Esophagus squamous epithelium (tissue), 5 donors: ENCODE measurements at regions not wholly inside any gene's neighbourhood (a gene's known extent, or its start where the extent isn't known, plus 50 kb on each side); places are given as distances from the start of the nearest gene placed in this dataset.

Source experiments
- DNase-seq: peaks from one replicate; lab custom pipeline; 2025; lab: John Stamatoyannopoulos, UW
- H3K27ac ChIP-seq, 4 donors: fragments of 200-600 bp; sonication (generic); one replicate each; pipeline ENCODE4 v1.5.1; 2016 to 2019; ENCODE audit warnings: mild to moderate bottlenecking in 1 of 4
- H3K27me3 ChIP-seq, 4 donors: fragments of 200-600 bp; sonication (generic); 1 replicate in 3 of 4; 2 replicates in 1 of 4; pipeline versions ENCODE4 v1.5.1 to v1.6.0; 2017 to 2021; ENCODE audit warnings: antibody characterized with exemption in 1 of 4
- H3K36me3 ChIP-seq, 3 donors: fragments of 200-600 bp; sonication (generic); one replicate each; pipeline ENCODE4 v1.5.1; 2016 to 2019
- H3K4me1 ChIP-seq, 3 donors: fragments of 200-600 bp; sonication (generic); one replicate each; pipeline ENCODE4 v1.5.1; 2017 to 2019
- H3K4me3 ChIP-seq, 4 donors: fragments of 200-600 bp; sonication (generic); 1 replicate in 3 of 4; 2 replicates in 1 of 4; pipeline ENCODE4 v1.5.1; 2016 to 2019; ENCODE audit warnings: mild to moderate bottlenecking in 2 of 4, moderate library complexity in 1 of 4
- H3K9me3 ChIP-seq, 3 donors: fragments of 200-600 bp; sonication (generic); one replicate each; pipeline ENCODE4 v1.5.1; 2016 to 2019
- CTCF ChIP-seq, 6 experiments: fragments of 450-650 bp in 4 of 6; fragments of 200-600 bp in 2 of 6; sonication (generic) in 2 of 6; IDR thresholded peaks; one replicate each; pipeline ENCODE4 v1.5.1; 2016 to 2019; ENCODE audit warnings: antibody characterized with exemption in 6 of 6, mild to moderate bottlenecking in 4 of 6, moderate library complexity in 4 of 6
- POLR2A ChIP-seq, 4 donors: fragments of 450-650 bp; IDR thresholded peaks; one replicate each; pipeline ENCODE4 v1.6.1; 2017; ENCODE audit warnings: antibody characterized with exemption in 4 of 4, mild to moderate bottlenecking in 4 of 4, moderate library complexity in 3 of 4
- WGBS, 2 donors: methylation state at CpG; one replicate each; pipeline ENCODE4 v1.1.5; 2018; 5-methylcytosine and 5-hydroxymethylcytosine counted together
- intact Hi-C: fragments of 100-400 bp; cut with DNase I; formaldehyde crosslinking; loops from one replicate; pipeline ENCODE4 v1.15.0; 2022
- donor health status: DM: yes; HTN: yes; CAD: no.

- H3K36me3 ChIP-seq: no peaks in the 10 kb centered on the region
- TF ChIP-seq CTCF (IDR thresholded peaks at IDR 0.05) (no peak), POLR2A (IDR thresholded peaks at IDR 0.05) (no peak)
- no peak overlapping the region for H3K4me3 ChIP-seq
- no peaks in the 10 kb centered on the region for H3K27me3 ChIP-seq
- no peak overlapping the region for H3K27ac ChIP-seq
- no peak for DNase-seq
- whole genome bisulfite sequencing, 2 donors: 78 to 83% methylated on average over 2 of the region's 2 CpGs
- intact Hi-C loops: no loop called here
- H3K4me1 ChIP-seq: no peaks in the 10 kb centered on the region
- H3K9me3 ChIP-seq: peaks cover 0 to 2% (median 0%) of the 10 kb centered on the region in 3 donors
Measured at GRCh38 chr4:15130441-15130840, 128.2 kb downstream of the CPEB2 start.

GRCh38 chr4:15131551-15131950 is 129.3 kb downstream of the CPEB2 start:
- Histone ChIP-seq H3K9me3 (peaks cover 0 to 13% (median 6%) of the 10 kb centered on the region in 3 donors), H3K4me1 (no peaks in the 10 kb centered on the region), H3K36me3 (no peaks in the 10 kb centered on the region), H3K27ac (no peak overlapping the region), H3K27me3 (no peaks in the 10 kb centered on the region), H3K4me3 (no peak overlapping the region)
- intact Hi-C loops: no loop called here
- TF ChIP-seq CTCF (IDR thresholded peaks at IDR 0.05) (no peak), POLR2A (IDR thresholded peaks at IDR 0.05) (no peak)
- no peak for DNase-seq
- WGBS, 2 donors: 55 to 59% methylated on average over 7 of the region's 7 CpGs

- WGBS, 2 donors: 48 to 51% methylated on average over 4 of the region's 4 CpGs
- H3K4me1 ChIP-seq: no peaks in the 10 kb centered on the region
- no peaks in the 10 kb centered on the region for H3K27me3 ChIP-seq
- H3K9me3 ChIP-seq: peaks cover 0 to 15% (median 6%) of the 10 kb centered on the region in 3 donors
- H3K27ac ChIP-seq: no peak overlapping the region
- H3K36me3 ChIP-seq: no peaks in the 10 kb centered on the region
- no peak for DNase-seq
- intact Hi-C loops: no loop called here
- TF ChIP-seq CTCF (IDR thresholded peaks at IDR 0.05) (no peak), POLR2A (IDR thresholded peaks at IDR 0.05) (no peak)
- no peak overlapping the region for H3K4me3 ChIP-seq
Measured at GRCh38 chr4:15132739-15133138, 130.5 kb downstream of the CPEB2 start.

GRCh38 chr4:15139599-15139998 is 137.3 kb downstream of the CPEB2 start:
- no peaks in the 10 kb centered on the region for H3K27me3 ChIP-seq
- WGBS, 2 donors: 38 to 53% methylated on average over 1 of the region's 1 CpG
- intact Hi-C loops: no loop called here
- no peaks in the 10 kb centered on the region for H3K36me3 ChIP-seq
- no peaks in the 10 kb centered on the region for H3K4me1 ChIP-seq
- no peak for DNase-seq
- TF ChIP-seq CTCF (IDR thresholded peaks at IDR 0.05): no peak
- no peak for TF ChIP-seq POLR2A (IDR thresholded peaks at IDR 0.05)
- no peak overlapping the region for H3K4me3 ChIP-seq
- peaks cover 0 to 20% (median 6%) of the 10 kb centered on the region in 3 donors for H3K9me3 ChIP-seq
- no peak overlapping the region for H3K27ac ChIP-seq

- 100% methylated on average over 1 of the region's 1 CpG for WGBS, 2 donors
- peaks cover 0 to 4% (median 0%) of the 10 kb centered on the region in 3 donors for H3K9me3 ChIP-seq
Measured at GRCh38 chr4:15142201-15142600, 139.9 kb downstream of the CPEB2 start.

More at GRCh38 chr4:15142201-15142600, 139.9 kb downstream of the CPEB2 start:
- no peak for DNase-seq
- Histone ChIP-seq H3K27ac (no peak overlapping the region), H3K36me3 (no peaks in the 10 kb centered on the region), H3K4me3 (no peak overlapping the region), H3K4me1 (no peaks in the 10 kb centered on the region), H3K27me3 (no peaks in the 10 kb centered on the region)
- intact Hi-C loops: no loop called here
- no peak for TF ChIP-seq POLR2A (IDR thresholded peaks at IDR 0.05)
- no peak for TF ChIP-seq CTCF (IDR thresholded peaks at IDR 0.05)
